ENCODE measurements at regions not wholly inside any gene's neighbourhood (a gene's known extent, or its start where the extent isn't known, plus 50 kb on each side); places are given as distances from the start of the nearest gene placed in this dataset.
"Not testable (repeated sequence)": the region's sequence is repeated elsewhere in the genome, so short reads cannot be mapped to it uniquely, and the experiment has no call there.

DNA sequence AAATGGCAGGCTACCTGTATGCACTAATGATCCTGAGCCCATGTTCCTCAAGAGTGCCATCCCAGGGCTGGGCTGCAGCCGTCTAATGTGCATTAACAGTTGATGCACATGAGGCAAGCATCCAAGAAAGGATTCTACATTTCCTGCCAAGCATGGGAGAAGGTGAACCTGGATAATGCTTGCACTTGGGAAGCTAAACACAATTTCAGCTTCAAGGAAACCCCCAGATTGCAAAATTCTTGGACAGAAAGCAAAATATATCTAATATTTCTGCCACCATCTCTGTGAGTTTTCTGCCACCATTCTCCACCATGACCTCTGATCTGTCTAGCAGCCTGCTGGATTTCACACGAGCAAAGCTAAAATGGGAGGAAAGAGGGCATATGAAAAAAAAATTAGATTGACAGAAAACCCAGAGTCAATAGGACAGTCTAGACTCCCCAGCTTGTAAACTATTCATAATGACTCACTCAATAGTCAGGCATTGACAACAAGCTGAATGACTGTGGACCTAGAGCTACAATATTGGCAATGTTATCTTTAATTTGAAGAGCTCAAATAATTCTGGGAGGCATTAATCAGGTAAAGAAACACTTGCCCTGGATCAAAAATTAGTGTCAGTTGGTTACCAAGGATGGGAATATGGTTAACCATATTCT, 91.9 kb upstream of the BCL2L14 start:
- no peak for DNase-seq (ENCODE audit: low read depth)

DNA sequence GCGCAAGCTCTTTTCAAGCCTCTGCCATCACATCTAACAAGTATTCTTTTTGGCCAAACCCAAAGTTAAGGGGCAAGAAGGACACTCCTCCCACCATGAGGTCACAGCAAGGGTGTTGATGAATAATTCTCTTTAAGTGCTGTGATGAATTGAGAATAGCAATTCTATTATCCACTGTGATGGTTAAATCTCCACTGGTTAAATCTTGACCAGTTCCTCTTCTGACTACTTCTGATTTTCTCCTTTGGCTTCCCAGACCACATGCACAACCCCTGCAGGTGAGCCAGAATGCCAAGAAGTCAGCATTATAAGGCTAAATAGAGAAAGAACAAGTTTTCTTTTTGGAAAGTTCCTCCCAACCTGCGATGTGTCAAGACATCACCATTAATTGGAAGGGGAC, 90.6 kb upstream of the BCL2L14 start:
- DNase-seq (ENCODE audit: low read depth), result no peak

DNA sequence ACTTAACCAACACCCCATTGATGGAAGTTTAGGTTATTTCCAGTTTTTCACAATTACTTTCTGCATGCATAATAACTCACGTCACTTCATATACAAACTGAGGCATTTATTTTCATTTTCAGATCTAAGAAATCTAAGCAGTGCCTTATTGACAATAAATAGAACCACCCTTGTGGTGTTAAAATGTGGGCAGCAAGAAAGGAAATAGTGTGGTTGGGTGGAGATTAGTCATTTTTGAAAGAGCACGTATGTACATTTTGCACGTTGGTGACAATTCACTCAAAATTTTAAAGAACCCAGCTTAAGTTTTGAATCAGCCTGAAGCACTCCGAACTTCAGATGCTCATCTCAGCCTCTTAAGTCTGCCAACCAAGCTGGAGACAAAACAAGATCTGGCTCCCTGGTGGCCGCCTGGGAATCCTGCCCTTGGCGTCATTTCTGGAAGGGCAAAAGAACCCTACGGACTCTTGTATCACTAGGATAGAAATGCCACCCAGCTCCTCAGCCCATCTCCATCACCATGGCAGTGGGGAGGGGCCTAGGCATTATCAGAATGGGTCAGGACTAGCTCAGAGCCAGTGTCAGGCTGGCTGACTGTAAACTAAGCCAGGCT, 89.5 kb upstream of the BCL2L14 start:
- DNase-seq (ENCODE audit: low read depth), result peak; percentile 36

DNA sequence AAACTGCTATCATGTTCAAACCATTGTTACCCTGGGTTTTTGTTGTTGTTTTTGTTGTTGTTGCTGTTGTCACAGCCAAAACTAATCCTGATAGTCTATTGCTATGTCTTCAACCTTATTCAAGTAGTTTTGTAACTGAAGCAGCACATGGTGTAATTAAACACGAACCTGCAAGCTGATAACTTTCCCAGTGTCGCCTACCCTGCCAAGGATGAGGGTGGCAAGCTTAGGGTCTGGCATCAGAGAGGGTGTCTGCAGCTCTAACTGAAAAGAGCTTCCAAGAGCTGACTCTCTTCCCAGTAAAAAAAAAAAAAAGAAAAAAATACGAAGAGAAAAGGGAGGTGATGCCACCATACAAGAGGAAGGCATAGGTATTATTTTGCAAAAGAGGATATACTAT, 86.3 kb upstream of the BCL2L14 start:
- DNase-seq (ENCODE audit: low read depth), result no peak

DNA sequence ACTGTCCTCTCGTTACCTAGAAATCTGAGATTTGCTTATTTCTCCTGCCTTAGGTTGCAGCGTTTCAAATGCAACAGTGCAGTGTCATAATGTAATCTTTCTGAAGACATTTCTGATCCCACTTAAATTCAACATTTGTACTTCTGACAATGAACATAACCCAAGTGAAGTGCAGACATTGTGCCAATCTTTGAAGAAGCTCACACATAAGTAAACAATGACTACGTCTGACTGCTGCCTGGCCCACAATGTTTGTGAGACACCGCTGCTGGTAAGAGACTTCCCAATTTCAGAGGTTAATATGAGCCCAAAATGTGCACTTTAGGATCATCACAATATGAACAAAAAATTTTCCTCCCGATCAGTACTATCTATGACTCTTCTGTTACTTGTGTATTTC, 84.6 kb upstream of the BCL2L14 start:
- DNase-seq (ENCODE audit: low read depth), result no peak

DNA sequence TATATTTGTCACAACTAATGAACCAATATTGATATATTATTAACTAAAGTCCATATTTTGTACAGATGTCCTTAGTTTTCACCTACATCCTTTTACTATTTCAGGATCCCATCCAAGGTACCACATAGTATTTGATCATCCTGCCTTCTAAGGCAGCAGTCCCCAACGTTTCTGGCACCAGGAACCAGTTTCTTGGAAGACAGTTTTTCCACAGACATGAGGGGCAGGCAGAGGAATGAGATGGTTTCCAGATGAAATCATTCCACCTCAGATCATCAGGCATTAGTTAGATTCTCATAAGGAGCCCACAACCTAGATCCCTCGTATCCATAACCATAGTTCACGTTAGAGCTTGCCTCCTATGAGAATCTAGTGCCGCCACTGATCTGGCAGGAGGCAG, 82.8 kb upstream of the BCL2L14 start:
- DNase-seq (ENCODE audit: low read depth), result no peak

DNA sequence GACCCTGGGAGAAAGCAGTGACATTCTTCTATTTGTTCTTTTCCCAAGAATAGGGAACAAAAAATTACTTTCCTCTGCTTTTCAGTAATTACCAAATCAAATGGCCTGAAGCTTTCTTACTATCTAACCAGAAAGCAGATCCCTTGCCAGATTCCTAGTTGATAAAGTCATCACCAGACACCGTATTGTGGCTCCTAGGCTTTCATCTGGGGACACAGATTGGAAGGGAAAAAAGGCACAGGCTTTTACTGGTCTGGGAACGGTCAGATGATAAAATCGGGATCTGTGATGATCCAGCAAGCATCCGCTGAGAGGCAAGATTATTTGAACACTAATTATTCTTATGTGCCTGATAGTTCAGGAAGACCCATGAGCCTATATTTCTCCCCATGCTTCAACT, 79.1 kb upstream of the BCL2L14 start:
- DNase-seq (ENCODE audit: low read depth), result no peak

DNA sequence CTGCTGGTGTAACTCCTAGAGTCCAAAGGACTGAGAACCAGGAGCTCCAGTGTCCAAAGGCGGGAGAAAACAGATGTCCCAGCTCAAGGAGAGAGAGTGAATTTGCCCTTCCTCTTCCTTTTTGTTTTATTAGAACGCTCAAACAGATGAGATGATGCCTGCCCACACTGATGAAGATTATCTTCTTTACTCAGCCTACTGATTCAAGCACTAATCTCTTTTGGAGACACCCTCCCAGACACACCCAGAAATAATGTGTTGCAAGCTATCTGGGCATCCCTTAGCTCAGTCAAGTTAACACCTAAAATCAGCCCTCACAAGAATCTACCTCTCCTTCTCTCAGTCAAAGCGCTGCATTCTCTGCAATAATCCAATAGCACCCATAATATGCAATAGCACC, 78.2 kb upstream of the BCL2L14 start:
- DNase-seq (ENCODE audit: low read depth), result no peak

DNA sequence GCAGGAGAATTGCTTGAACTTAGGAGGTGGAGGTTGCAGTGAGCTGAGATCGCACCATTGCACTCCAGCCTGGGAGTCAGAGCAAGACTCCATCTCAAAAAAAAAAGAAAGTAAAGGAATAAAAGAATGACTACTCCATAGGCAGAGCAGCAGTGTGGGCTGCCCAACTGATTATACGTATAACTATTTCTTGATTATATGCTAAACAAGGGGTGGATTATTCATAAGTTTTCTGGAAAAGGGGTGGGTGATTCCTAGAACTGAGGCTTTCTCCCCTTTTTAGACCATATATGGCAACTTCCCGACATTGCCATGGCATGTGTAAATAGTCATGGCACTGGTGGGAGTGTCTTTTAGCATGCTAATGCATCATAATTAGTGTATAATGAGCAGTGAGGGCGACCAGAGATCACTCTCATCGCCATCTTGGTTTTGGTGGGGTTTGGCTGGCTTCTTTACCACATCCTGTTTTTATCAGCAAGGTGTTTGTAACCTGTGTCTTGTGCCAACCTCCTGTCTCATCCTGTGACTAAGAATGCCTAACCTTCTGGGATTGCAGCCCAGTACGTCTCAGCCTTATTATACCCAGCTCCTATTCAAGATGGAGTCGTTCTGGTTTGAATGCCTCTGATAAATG, 72.3 kb upstream of the BCL2L14 start:
- DNase-seq (ENCODE audit: low read depth), result not testable (repeated sequence)

DNA sequence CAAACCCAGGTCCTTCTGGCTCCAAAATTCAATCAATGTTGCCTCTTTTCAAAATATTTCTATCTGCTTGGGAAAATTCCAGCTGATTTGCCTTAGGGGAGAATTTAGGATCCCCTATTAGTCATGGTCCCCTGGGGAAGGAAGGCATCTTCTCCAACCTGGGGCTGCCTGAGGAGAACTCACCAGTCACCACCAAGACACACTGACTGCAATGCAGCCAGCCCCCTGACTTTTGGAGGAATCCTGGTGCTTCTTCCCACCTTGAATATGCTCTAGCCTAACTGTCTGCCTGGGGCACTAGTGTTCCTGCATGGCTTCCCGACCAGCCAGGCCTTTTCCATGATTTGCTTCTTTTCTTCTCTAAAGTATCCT, 71.8 kb upstream of the BCL2L14 start:
- no peak for DNase-seq (ENCODE audit: low read depth)

DNA sequence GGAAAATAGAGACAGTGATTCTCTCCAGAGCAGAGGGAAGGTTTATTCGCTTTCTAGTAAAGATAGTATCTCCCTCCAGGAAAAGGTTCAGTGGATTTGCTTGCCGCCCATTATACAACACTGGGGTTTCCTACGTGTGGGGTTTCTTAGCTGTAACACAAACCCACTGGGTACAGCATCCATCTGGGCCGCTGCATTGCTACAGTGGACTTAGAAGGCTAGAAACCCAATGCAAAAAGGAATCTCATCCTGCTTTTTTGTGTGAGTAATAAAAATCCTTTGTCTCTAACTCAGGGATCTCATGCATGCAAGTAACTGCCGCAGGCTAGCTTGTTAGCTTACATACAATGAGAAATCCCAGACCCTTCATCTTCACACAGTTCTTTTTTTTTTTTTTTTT, 67.1 kb upstream of the BCL2L14 start:
- DNase-seq (ENCODE audit: low read depth), result no peak

DNA sequence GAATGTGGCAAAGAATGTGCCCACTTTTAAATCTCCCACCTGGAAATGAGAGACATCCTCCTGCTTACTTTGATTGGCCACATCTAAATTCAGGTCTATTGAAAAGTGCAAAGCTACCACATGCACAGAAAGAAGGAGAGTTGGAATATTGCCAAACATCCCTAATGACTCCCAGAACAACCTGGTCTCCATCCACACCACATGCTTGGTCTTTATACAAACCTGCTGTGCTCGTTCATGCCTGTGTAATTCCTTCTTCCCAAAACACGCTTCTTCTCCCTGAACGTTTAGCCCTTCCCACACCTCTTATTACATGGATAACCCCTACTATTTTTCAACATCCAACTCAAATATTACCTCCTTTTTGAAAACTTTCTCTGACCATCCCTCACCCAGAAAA, 66.2 kb upstream of the BCL2L14 start:
- DNase-seq (ENCODE audit: low read depth), result no peak

DNA sequence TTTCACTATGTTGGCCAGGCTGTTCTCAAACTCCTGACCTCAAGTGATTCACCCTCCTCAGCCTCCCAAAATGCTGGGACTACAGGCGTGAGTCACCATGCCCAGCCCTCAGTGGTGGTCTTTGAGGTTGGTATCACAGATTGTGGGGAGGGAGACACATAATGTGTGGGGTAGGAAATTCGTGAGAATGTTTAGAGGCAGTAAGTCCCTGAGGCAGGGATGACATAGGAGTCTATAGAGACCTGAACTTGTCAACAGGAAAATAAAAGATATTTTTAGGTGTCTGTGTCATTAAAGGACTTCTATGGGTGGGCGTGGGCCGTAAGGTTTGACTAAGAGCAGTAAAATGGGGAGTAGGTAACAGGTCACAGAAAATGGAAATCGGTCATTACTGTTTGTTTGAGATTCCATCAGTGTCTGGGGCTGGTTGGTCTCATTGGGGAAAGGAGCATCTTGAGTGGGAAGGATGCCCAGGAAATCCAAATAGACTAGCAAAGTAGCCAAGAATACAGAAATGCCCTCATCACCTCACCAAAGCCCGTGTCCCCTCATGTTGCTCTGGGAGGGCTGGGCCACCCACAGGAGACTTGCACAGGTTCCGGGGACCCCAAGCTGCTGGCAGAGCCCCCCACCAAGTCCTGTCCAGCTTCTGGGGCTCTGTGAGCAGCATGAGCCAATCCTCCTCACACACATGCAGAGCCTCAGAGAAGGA, 63.6 kb upstream of the BCL2L14 start:
- DNase-seq (ENCODE audit: low read depth), result peak; percentile 71

DNA sequence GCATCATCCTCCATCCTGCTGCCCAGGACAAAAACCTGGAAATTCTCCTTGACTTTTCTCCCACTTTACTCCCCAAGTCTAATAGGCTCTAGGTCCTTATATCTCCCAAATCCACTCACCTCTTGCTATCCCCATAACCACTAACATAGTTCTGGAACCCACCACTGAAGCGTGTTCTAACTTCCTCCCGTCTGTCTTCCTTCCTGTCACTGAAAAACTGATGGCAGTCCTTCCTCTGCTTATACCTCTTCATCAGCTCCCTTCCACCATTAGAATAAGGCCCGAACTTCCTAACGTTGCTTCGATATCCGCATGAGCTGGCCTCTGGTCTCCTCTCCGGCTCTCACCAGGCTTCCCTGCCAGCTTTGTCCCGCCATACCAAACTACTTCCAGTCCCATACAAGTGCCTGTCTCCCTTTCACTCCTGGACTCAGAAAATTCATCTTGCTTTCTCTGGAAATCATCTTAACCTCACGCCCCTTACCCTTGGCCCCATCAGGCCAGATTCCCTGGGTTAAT, 63.0 kb upstream of the BCL2L14 start:
- DNase-seq (ENCODE audit: low read depth), result no peak

DNA sequence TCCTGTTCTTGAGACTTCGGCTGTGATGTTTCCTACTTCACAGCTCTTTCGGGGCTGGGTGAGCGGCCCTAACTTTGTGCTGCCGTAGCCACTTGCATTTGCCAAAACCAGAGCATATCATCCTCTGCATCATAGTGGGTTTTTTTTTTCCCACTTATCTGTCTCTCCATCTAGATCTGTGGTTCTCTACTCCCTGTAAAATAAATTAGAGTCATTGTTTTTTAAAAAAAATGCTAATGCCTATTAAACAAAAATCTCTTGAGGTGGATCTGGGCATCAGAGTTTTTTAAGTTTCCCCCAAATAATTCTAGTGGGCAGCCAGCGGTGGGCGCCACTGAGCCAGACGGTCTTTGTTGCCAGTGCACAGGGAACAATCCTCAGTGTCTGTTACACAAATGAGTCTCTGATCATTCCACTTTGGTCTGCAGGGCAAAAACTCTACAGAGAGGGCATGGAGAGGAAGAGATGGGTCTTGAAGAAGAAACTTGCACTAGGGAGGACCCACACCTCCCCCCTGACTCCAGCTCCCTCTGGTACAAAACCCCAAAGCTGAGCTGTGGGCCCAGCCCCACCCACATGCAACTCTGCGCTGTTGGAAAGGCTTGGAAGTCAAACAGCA, 62.4 kb upstream of the BCL2L14 start:
- DNase-seq (ENCODE audit: low read depth), result no peak

DNA sequence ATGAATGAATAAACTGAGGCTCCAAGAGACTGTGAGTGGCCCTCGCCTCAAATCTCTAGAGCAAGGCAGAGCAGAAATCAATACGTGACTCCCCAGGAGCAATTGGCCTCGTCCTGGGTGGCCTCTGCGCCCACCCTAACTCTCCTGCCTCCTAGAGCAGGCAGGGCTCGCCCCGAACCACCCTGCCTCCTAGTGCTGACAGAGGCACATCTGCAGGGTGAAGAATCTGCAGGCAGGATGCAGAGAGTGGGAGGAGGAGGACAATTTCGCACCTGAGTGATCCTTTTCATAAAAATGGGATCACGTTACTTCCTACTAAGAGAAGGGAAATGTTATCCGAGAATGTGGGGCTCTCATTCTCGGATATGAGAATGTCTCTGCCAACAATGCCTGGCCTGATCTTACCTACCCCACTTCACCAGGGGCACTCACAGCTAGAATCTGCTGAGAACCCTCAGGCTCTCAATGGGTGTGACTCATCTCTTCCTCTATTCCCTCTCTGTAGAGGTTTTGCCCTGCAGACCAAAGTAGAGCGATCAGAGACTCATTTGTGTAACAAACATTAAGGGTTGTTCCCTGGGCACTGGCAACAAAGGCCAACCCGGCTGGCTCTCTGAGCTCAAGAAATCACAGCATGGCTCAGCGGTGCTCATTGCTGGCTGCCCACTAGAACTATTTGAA, 61.7 kb upstream of the BCL2L14 start:
- no peak for DNase-seq (ENCODE audit: low read depth)

DNA sequence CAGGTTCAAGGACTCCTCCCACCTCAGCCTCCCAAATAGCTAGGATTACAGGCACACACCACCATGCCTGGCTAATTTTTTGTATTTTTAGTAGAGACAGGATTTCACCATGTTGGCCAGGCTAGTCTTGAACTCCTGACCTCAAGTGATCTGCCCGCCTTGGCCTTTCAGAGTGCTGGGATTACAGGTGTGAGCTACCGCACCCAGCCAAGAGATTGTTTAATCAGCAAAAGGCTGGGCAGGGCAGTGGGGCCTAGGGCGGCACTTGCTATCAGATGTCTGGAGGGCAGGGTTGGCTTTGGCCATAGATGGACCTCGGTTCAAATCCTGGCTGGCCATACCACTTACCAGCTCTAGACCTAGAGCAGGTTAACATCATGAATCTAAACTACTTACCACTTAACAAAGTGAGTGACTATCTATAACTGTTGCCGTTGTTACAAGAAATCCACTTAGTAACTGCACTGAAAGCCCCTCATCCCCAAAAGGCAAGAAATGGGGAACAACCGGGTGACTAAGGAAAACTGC, 60.9 kb upstream of the BCL2L14 start:
- not testable (repeated sequence) for DNase-seq (ENCODE audit: low read depth)

DNA sequence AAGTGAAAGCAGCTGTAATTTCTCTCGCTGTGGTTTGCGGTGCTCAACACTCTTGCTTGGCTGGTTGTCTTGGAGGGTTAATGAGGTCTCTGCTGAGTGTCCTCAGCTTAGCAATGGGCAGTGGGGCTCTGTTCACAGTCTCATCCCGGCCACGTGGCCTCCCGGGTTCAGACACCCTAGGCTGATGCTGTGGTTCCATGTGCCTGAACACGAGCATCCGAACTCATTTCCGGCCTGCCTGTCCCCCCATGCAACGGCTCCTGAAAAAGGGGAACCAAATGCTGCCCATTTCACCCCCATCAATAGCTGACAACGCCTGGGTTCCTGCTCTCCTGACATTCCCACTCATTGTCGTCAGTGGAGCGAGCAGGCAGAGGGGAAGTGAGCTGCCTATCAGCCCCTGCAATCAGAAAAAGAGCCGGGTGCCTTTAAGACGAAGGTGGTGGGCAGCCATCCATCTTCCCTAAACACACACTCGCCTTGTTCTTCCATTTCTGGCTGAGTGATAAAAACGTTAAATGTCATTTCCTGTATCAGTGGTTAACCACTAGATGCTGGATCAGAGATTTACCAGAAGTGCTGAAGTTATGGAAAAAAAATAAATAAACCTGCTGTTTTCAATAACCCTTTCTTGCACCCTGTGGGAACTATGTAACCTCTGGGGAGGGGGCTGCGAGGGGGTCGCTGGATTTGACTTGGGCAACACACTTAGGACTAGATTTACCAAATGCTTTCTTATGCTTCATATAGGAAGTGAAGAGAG, 60.3 kb upstream of the BCL2L14 start:
- peak; percentile 62 for DNase-seq (ENCODE audit: low read depth)

DNA sequence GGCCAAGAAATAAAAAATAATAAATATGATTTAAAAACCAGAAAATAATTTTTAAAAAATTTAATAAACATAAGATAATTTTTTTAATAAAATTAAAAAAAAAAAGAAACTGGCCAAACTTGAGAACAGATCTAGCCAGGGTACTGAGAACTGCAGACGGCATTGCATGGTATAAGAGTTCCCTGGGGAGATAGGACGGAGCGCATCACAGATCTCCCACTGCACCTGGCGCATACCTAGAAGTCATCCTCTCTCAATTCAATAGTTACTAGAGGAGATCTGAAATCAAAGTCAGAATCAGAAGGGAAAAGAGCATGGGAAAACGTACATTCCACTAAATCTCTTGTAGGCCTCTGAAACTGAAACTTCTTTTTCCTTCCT, 58.9 kb upstream of the BCL2L14 start:
- no peak for DNase-seq (ENCODE audit: low read depth)

DNA sequence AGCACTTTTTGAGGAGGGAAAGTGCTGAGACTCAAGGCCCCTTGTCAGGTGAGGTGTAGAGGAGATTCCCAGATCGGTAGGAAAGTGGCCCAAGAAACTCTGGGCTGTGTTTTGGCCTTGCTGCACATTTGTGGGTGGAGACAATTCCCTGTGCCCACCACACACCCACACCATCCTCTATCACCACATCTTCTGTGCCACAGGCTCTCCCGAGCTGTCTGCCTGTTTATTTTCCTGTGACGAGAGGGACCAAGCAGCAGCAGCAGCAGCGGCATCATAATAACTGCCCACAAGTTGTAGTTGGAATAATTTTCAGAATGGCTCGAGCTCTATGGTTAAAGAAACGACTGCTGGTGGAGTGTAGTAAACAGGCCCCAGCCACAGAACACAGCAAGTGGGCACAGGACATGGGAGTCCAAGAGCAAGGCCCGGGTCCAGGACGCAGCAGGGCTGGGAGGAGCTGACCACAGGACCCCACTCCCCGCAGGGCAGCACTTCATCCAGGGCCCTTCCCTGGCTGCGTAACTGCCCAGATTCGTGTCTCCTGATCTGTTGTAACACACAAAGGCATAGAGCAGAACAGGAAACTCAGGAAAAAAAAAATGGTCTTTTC, 55.6 kb upstream of the BCL2L14 start:
- no peak for DNase-seq (ENCODE audit: low read depth)

Measured in activated T-cell treated with anti-CD3 and anti-CD28 coated beads for 24 hours (primary cell).